IPS-18a (cell line): ENCODE measurements at regions not wholly inside any gene's neighbourhood (a gene's known extent, or its start where the extent isn't known, plus 50 kb on each side); places are given as distances from the start of the nearest gene placed in this dataset.

Source experiments
- H3K27ac ChIP-seq: one replicate; pipeline ENCODE4 v1.5.1; 2013; ENCODE audit warnings: low read length
- H3K27me3 ChIP-seq: one replicate; pipeline ENCODE4 v1.6.1; 2013; ENCODE audit warnings: mild to moderate bottlenecking, low read length; ENCODE audit not compliant: control insufficient read depth, insufficient read depth
- H3K36me3 ChIP-seq: one replicate; pipeline ENCODE4 v1.6.1; 2013; ENCODE audit warnings: low read depth, low read length; ENCODE audit not compliant: control insufficient read depth
- H3K4me1 ChIP-seq: one replicate; pipeline ENCODE4 v1.6.1; 2013; ENCODE audit warnings: low read depth, low read length; ENCODE audit not compliant: control insufficient read depth
- H3K4me3 ChIP-seq: one replicate; pipeline ENCODE4 v1.5.1; 2013; ENCODE audit warnings: low read length
- H3K9ac ChIP-seq: one replicate; pipeline ENCODE4 v1.6.1; 2013; ENCODE audit warnings: mild to moderate bottlenecking, low read length, moderate library complexity
- H3K9me3 ChIP-seq: one replicate; pipeline ENCODE4 v1.6.1; 2013; ENCODE audit warnings: low read depth, low read length; ENCODE audit not compliant: control insufficient read depth

DNA sequence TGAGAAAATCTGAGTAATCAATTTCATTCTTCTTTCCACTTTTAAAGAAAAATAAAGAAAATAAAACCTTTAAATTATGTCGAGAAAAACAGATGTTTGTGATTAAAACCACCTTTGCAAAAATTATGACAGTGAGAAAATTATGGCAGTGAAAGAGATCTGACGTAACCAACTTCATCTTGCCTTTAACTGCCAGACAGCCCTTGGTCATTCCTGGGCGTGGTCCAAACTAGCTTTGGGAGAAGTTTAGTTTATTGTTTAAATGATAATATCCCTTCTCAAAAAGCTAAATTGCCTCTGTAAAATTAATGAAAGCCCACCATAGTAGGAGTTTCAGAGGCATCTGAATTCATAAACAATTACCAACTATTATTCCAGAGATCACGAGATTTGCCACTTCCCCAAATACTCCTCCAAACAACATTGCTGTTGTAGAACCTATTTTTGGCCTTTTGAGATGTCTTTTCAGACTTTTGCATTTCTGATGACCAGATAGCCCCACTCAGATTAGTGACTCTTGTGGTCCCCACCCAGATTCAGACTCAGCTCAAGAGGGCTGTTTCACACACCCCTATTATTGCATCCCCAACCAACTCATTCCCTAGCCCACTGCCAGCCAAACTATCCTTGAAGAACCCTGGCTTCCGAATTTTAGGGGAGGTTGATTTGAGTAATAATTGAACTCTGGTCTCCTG is 664.4 kb upstream of the CBLB start:
- H3K27me3 ChIP-seq = no peaks in the 10 kb centered on the region
- H3K9ac ChIP-seq = no peak overlapping the region
- H3K36me3 ChIP-seq = no peaks in the 10 kb centered on the region
- no peaks in the 10 kb centered on the region for H3K4me1 ChIP-seq
- H3K4me3 ChIP-seq = no peak overlapping the region
- H3K27ac ChIP-seq = no peak overlapping the region
- peaks cover 5% of the 10 kb centered on the region for H3K9me3 ChIP-seq

GRCh38 chr3:106533788-106534160 is 665.0 kb upstream of the CBLB start:
- Histone ChIP-seq H3K4me1 (no peaks in the 10 kb centered on the region), H3K27ac (no peak overlapping the region)

DNA sequence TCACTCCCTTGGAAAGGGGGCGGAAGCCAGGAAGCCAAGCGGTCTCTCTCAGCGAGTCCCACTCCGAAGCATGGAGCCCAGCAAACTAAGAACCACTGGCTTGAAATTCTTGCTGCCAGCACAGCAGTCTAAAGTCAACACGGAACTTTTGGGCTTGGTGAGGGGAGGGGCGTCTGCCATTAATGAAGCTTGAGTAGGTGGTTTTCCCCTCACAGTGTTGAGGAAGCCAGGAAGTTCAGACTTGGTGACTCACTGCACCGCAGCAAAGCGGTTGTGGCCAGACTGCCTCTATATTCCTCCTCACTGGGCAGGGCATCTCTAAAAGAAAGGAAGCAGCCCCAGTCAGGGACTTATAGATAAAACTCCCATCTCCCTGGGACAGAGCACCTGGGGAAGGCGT is 665.4 kb upstream of the CBLB start:
- Histone ChIP-seq H3K9ac (no peak overlapping the region), H3K27ac (no peak overlapping the region), H3K9me3 (peaks cover 5% of the 10 kb centered on the region), H3K4me3 (no peak overlapping the region), H3K27me3 (no peaks in the 10 kb centered on the region), H3K36me3 (no peaks in the 10 kb centered on the region), H3K4me1 (no peaks in the 10 kb centered on the region)

More at GRCh38 chr3:106533788-106534160, 665.0 kb upstream of the CBLB start:
- Histone ChIP-seq H3K36me3 (no peaks in the 10 kb centered on the region), H3K4me3 (no peak overlapping the region), H3K9ac (no peak overlapping the region), H3K9me3 (peaks cover 5% of the 10 kb centered on the region), H3K27me3 (no peaks in the 10 kb centered on the region)

DNA sequence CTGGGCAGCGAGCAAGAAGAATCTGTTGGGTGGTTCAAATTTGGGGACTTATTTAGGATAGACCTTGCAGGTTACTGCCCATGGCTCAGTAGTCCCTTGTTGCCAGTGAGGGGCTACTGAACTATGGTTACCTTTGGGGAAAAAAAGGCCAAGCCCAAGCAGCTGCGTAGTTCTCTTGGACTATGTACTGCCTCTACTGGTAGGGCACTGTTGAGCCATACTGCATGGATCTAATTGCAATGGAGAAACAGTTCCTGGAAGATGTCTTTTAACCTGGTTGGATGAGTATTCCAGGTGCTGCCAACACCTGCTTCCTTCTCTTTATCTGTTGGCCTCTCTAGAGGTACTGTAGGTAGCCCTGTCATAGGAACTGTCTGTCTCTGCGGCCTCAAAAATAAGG is 671.9 kb upstream of the CBLB start:
- Histone ChIP-seq H3K27ac (no peak overlapping the region), H3K4me1 (peaks cover 8% of the 10 kb centered on the region), H3K4me3 (no peak overlapping the region), H3K9me3 (peaks cover 8% of the 10 kb centered on the region), H3K9ac (no peak overlapping the region), H3K27me3 (no peaks in the 10 kb centered on the region), H3K36me3 (no peaks in the 10 kb centered on the region)

DNA sequence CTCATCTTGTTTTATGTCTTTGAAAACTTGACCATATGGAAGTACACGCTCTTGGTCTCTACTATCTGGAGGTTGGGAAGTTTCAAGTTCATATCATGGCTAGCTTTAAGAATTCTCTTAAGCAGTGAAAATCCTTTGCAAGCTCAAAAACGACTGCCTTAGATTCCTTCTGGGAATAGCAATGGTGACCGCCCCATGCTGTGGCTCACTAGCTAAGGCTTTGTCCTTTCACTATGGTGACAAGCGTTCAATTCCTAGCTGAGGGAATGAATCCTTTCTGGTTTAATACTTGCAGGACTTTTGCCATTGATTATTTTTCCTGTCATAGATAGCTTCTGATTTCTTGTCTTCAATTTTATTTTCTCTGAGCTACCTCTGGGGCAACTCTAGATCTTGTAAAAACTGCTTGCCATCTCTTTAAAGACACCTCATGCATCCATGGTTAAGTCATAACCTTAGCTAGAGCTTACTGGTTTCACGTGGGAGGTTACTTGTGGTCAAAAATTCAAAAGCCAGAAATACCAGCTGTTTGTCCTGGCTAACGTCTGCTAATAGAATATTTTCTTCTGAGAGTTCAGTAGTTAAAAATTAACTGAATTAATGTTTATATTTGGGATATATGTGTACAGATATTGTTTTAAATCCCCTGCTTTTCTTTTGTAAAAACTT is 673.4 kb upstream of the CBLB start:
- H3K27me3 ChIP-seq = no peaks in the 10 kb centered on the region
- peaks cover 15% of the 10 kb centered on the region for H3K9me3 ChIP-seq
- H3K9ac ChIP-seq = no peak overlapping the region
- H3K27ac ChIP-seq = no peak overlapping the region
- H3K36me3 ChIP-seq = no peaks in the 10 kb centered on the region
- H3K4me1 ChIP-seq = peaks cover 8% of the 10 kb centered on the region
- no peak overlapping the region for H3K4me3 ChIP-seq

DNA sequence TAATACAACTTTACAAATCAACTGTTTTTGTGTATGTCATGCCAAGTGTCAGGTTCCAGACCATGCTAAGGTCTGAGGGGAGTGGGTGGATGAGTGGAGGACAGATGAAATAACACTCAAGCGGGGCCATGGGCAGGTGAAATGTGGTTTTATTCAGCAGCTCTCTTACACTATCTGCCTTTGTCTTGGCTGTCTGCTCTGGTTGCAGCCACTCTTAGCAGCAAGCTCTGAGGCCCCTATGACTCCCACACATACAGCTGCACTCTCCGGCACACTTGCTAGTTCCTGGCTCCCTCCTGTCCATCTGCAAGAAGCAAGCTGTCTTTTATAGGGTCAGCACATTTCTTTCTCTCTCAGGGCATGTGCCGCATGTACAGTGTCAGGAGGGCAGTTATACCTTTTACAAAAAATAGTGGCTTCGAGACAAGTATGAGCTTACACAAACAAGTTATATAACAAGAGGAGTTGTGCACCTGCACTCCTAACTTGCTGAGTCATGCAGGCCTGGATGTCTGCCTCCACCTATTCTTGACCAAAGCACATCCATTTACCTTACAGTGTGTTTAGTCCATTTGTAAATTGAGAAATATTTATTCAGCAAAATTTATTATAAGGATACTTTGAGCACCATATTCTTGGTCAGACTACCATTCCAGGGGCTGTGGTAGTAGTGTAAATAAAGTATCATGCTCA is 683.7 kb upstream of the CBLB start:
- H3K27ac ChIP-seq = no peak overlapping the region
- peaks cover 8% of the 10 kb centered on the region for H3K9me3 ChIP-seq
- no peak overlapping the region for H3K4me3 ChIP-seq
- no peaks in the 10 kb centered on the region for H3K36me3 ChIP-seq
- H3K4me1 ChIP-seq = no peaks in the 10 kb centered on the region
- H3K27me3 ChIP-seq = no peaks in the 10 kb centered on the region
- H3K9ac ChIP-seq = no peak overlapping the region

DNA sequence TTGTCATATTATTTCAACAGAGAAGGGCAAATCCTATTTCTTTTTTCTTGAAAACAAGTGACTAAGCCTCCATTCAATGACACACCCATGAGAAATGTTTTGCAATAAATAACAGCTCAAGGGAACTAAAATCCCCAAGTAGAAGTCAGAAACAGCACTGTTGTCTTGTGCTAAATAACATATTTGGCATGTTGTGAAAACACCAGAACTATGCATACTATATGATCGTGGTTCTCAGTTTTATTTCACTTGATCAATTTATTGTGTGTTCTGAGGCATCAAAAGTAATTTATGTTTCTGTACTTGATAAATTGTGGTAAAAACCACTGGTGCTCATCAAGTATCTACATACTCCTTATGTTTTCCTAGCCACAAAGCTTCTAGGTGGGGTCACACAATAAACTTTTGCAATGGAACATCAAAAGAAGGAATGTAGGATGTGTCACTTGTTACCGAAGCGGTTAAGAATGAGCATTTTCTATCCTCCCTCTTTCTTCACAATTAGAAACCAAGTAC is 691.7 kb upstream of the CBLB start:
- H3K4me3 ChIP-seq = no peak overlapping the region

GRCh38 chr3:106566277-106566676 is 697.5 kb upstream of the CBLB start:
- H3K27ac ChIP-seq = no peak overlapping the region
- no peak overlapping the region for H3K9ac ChIP-seq
- no peaks in the 10 kb centered on the region for H3K9me3 ChIP-seq
- peaks cover 5% of the 10 kb centered on the region for H3K4me1 ChIP-seq
- no peaks in the 10 kb centered on the region for H3K27me3 ChIP-seq
- H3K4me3 ChIP-seq = no peak overlapping the region
- H3K36me3 ChIP-seq = no peaks in the 10 kb centered on the region

More for the DNA sequence above, 691.7 kb upstream of the CBLB start:
- Histone ChIP-seq H3K4me1 (no peaks in the 10 kb centered on the region), H3K36me3 (no peaks in the 10 kb centered on the region), H3K27ac (no peak overlapping the region), H3K27me3 (no peaks in the 10 kb centered on the region), H3K9ac (no peak overlapping the region), H3K9me3 (no peaks in the 10 kb centered on the region)

DNA sequence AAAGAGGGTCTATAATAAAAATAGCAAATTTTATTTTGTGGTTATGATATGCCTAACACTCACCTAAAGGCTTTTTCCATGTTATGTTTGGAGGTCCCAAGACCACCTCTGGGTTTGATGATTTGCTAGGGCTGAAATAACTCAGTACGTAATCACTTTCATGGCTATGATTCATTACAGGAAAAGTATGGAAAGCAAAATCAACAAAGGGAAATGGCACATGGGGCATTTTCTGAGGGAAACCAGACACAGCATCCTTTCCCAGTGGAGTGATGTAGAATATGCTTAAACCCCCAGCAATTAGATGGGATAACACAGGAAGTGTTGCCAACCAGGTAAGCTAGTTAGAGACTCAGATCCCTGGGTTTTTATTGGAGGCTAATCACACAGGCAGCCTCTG is 701.6 kb upstream of the CBLB start:
- Histone ChIP-seq H3K27me3 (no peaks in the 10 kb centered on the region), H3K4me3 (no peak overlapping the region), H3K9ac (no peak overlapping the region), H3K4me1 (peaks cover 5% of the 10 kb centered on the region), H3K27ac (no peak overlapping the region), H3K9me3 (no peaks in the 10 kb centered on the region), H3K36me3 (no peaks in the 10 kb centered on the region)

DNA sequence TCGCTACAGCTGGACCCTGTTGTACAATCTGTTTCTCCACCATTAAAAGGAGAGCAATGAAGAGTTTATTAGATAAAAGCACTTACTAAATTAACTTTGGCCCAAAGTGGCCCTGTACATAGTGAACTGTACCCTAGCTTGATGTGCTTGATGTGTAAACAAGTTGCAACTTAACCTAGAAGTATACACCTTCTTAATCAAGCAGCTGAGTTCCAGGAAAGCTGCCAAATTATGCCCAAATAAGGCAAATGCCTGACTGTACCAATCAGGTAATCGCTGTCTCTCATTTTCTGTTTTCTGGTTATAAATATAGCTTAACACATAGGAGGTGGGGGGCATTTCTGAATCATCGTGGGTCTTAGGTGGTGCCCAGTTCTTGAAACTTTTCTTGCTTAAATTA is 704.8 kb upstream of the CBLB start:
- H3K4me1 ChIP-seq = no peaks in the 10 kb centered on the region
- no peak overlapping the region for H3K9ac ChIP-seq
- no peaks in the 10 kb centered on the region for H3K27me3 ChIP-seq
- no peak overlapping the region for H3K4me3 ChIP-seq
- no peaks in the 10 kb centered on the region for H3K9me3 ChIP-seq
- H3K27ac ChIP-seq = no peak overlapping the region
- H3K36me3 ChIP-seq = no peaks in the 10 kb centered on the region

GRCh38 chr3:106575029-106575428 is 706.2 kb upstream of the CBLB start:
- no peaks in the 10 kb centered on the region for H3K36me3 ChIP-seq
- no peaks in the 10 kb centered on the region for H3K27me3 ChIP-seq
- H3K9me3 ChIP-seq = no peaks in the 10 kb centered on the region
- H3K4me1 ChIP-seq = no peaks in the 10 kb centered on the region
- no peak overlapping the region for H3K9ac ChIP-seq
- H3K27ac ChIP-seq = no peak overlapping the region
- H3K4me3 ChIP-seq = no peak overlapping the region
